ENCODE measurements at regions not wholly inside any gene's neighbourhood (a gene's known extent, or its start where the extent isn't known, plus 50 kb on each side); places are given as distances from the start of the nearest gene placed in this dataset.

GRCh38 chr13:75978818-75979217, 342.7 kb downstream of the LMO7 start:
- no peaks in the 10 kb centered on the region for H3K79me2 ChIP-seq
- no peaks in the 10 kb centered on the region for H3K4me1 ChIP-seq
- no peak overlapping the region for H3K9ac ChIP-seq
- no peaks in the 10 kb centered on the region for H3K9me3 ChIP-seq (ENCODE audit: control insufficient read depth, low read length)
- H3K4me3 ChIP-seq (ENCODE audit: low read depth, low read length): no peak overlapping the region
- TF ChIP-seq CTCF (IDR thresholded peaks at IDR 0.05): no peak
- no peak overlapping the region for H3K27ac ChIP-seq
- H3K27me3 ChIP-seq (ENCODE audit: control insufficient read depth, insufficient read depth, low read length): no peaks in the 10 kb centered on the region
- no peak overlapping the region for H2AFZ ChIP-seq
- no peak overlapping the region for H3K4me2 ChIP-seq (ENCODE audit: low read length)
- no peaks in the 10 kb centered on the region for H3K36me3 ChIP-seq (ENCODE audit: control insufficient read depth, insufficient read depth, low read length)

GRCh38 chr13:75968103-75968838, 332.1 kb downstream of the LMO7 start:
- Histone ChIP-seq H3K36me3 (ENCODE audit: control insufficient read depth, insufficient read depth, low read length) (no peaks in the 10 kb centered on the region), H2AFZ (no peak overlapping the region), H3K79me2 (no peaks in the 10 kb centered on the region), H3K27ac (no peak overlapping the region), H3K9me3 (ENCODE audit: control insufficient read depth, low read length) (no peaks in the 10 kb centered on the region), H3K4me1 (no peaks in the 10 kb centered on the region), H3K4me3 (ENCODE audit: low read depth, low read length) (no peak overlapping the region), H3K27me3 (ENCODE audit: control insufficient read depth, insufficient read depth, low read length) (no peaks in the 10 kb centered on the region), H3K4me2 (ENCODE audit: low read length) (no peak overlapping the region), H3K9ac (no peak overlapping the region)
- TF ChIP-seq CTCF (IDR thresholded peaks at IDR 0.05): no peak

- Histone ChIP-seq H3K27me3 (ENCODE audit: control insufficient read depth, insufficient read depth, low read length) (no peaks in the 10 kb centered on the region), H3K4me1 (no peaks in the 10 kb centered on the region), H3K27ac (no peak overlapping the region), H3K9ac (no peak overlapping the region), H3K4me3 (ENCODE audit: low read depth, low read length) (no peak overlapping the region), H3K36me3 (ENCODE audit: control insufficient read depth, insufficient read depth, low read length) (no peaks in the 10 kb centered on the region), H3K9me3 (ENCODE audit: control insufficient read depth, low read length) (no peaks in the 10 kb centered on the region), H3K4me2 (ENCODE audit: low read length) (no peak overlapping the region), H3K79me2 (no peaks in the 10 kb centered on the region), H2AFZ (no peak overlapping the region)
- no peak for TF ChIP-seq CTCF (IDR thresholded peaks at IDR 0.05)
Measured at GRCh38 chr13:75963302-75963701, 327.2 kb downstream of the LMO7 start.

- H3K4me3 ChIP-seq (ENCODE audit: low read depth, low read length): no peak overlapping the region
- H3K4me2 ChIP-seq (ENCODE audit: low read length): no peak overlapping the region
- no peaks in the 10 kb centered on the region for H3K27me3 ChIP-seq (ENCODE audit: control insufficient read depth, insufficient read depth, low read length)
- H3K79me2 ChIP-seq: no peaks in the 10 kb centered on the region
- H3K9me3 ChIP-seq (ENCODE audit: control insufficient read depth, low read length): no peaks in the 10 kb centered on the region
- TF ChIP-seq CTCF (IDR thresholded peaks at IDR 0.05): no peak
- no peaks in the 10 kb centered on the region for H3K4me1 ChIP-seq
- no peak overlapping the region for H3K27ac ChIP-seq
- H3K36me3 ChIP-seq (ENCODE audit: control insufficient read depth, insufficient read depth, low read length): no peaks in the 10 kb centered on the region
- H3K9ac ChIP-seq: no peak overlapping the region
- H2AFZ ChIP-seq: no peak overlapping the region
Measured at GRCh38 chr13:75961911-75962310, 325.8 kb downstream of the LMO7 start.

- H3K27ac ChIP-seq: no peak overlapping the region
- no peak overlapping the region for H3K4me3 ChIP-seq (ENCODE audit: low read depth, low read length)
Measured at GRCh38 chr13:75960538-75960994, 324.4 kb downstream of the LMO7 start.

More at GRCh38 chr13:75960538-75960994, 324.4 kb downstream of the LMO7 start:
- Histone ChIP-seq H3K27me3 (ENCODE audit: control insufficient read depth, insufficient read depth, low read length) (no peaks in the 10 kb centered on the region), H3K36me3 (ENCODE audit: control insufficient read depth, insufficient read depth, low read length) (no peaks in the 10 kb centered on the region), H3K9me3 (ENCODE audit: control insufficient read depth, low read length) (no peaks in the 10 kb centered on the region), H2AFZ (no peak overlapping the region), H3K79me2 (no peaks in the 10 kb centered on the region), H3K9ac (no peak overlapping the region), H3K4me2 (ENCODE audit: low read length) (no peak overlapping the region), H3K4me1 (no peaks in the 10 kb centered on the region)
- TF ChIP-seq CTCF (IDR thresholded peaks at IDR 0.05): no peak

Measured in parathyroid adenoma (tissue), 2 donors.